SK-N-SH (cell line): ENCODE measurements at regions not wholly inside any gene's neighbourhood (a gene's known extent, or its start where the extent isn't known, plus 50 kb on each side); places are given as distances from the start of the nearest gene placed in this dataset.

Experiments
- CTCF ChIA-PET: fragments of 300-600, 350-600 bp; formaldehyde crosslinking; extraction: SDS; loops from one replicate; lab custom pipeline; 2021; lab: Yijun Ruan, JAX
- POLR2A ChIA-PET: fragments of 350-600 bp; sonication (Branson Sonifier 250); formaldehyde crosslinking; extraction: SDS; loops from one replicate; lab custom pipeline; 2020; ENCODE audit warnings: antibody characterized with exemption, inconsistent platforms; lab: Yijun Ruan, JAX
- DNase-seq: peaks from one replicate; pipeline ENCODE4 v3.0.0; 2012
- H2AFZ ChIP-seq: fragments of 200-600 bp; sonication (generic); 2 replicates; pipeline ENCODE4 v1.8.1; 2016; ENCODE audit warnings: antibody characterized with exemption, mild to moderate bottlenecking, low read depth
- H3F3A ChIP-seq: fragments of 200-600 bp; sonication (generic); replicated peaks from 2 replicates; pipeline ENCODE3; 2016; ENCODE audit warnings: antibody characterized with exemption, mild to moderate bottlenecking; ENCODE audit not compliant: insufficient read depth
- H3K27ac ChIP-seq, 2 experiments: fragments of 200-500 bp in 1 of 2; fragments of 200-600 bp in 1 of 2; sonication (Bioruptor generic) in 1 of 2; sonication (generic), shearing (Covaris generic) in 1 of 2; 2 replicates each; pipeline versions ENCODE4 v1.5.1 to v1.6.1; 2014 to 2016; ENCODE audit warnings: low read depth in 2 of 2, inconsistent platforms in 1 of 2, low read length in 1 of 2, mild to moderate bottlenecking in 1 of 2, mixed read lengths in 1 of 2
- H3K27me3 ChIP-seq: fragments of 200-600 bp; sonication (generic), shearing (Covaris generic); 2 replicates; pipeline ENCODE4 v1.6.1; 2016; ENCODE audit warnings: mixed run types; ENCODE audit not compliant: insufficient read depth
- H3K36me3 ChIP-seq, 2 experiments: fragments of 200-500 bp in 1 of 2; fragments of 200-600 bp in 1 of 2; sonication (Bioruptor generic) in 1 of 2; sonication (generic) in 1 of 2; replicated peaks in 1 of 2; 2 replicates each; pipeline versions ENCODE3 to v1.5.1; 2014 to 2016; ENCODE audit warnings: low read length in 1 of 2, mild to moderate bottlenecking in 1 of 2; ENCODE audit not compliant: insufficient read depth in 2 of 2, control insufficient read depth in 1 of 2
- H3K4me1 ChIP-seq, 2 experiments: fragments of 200-500 bp in 1 of 2; fragments of 200-600 bp in 1 of 2; sonication (Bioruptor generic) in 1 of 2; sonication (generic), shearing (Covaris generic) in 1 of 2; 2 replicates each; pipeline versions ENCODE4 v1.5.1 to v1.6.1; 2014 to 2016; ENCODE audit warnings: low read depth in 1 of 2, low read length in 1 of 2, mixed run types in 1 of 2; ENCODE audit not compliant: insufficient read depth in 2 of 2, control insufficient read depth in 1 of 2
- H3K4me2 ChIP-seq: fragments of 200-600 bp; sonication (generic), shearing (Covaris generic); 2 replicates; pipeline ENCODE4 v1.6.1; 2017; ENCODE audit warnings: mixed run types
- H3K4me3 ChIP-seq, 2 experiments: fragments of 200-500 bp in 1 of 2; fragments of 200-600 bp in 1 of 2; sonication (Bioruptor generic) in 1 of 2; sonication (generic), shearing (Covaris generic) in 1 of 2; 2 replicates each; pipeline versions ENCODE4 v1.5.1 to v1.8.1; 2014 to 2016; ENCODE audit warnings: low read depth in 2 of 2, inconsistent platforms in 1 of 2, low read length in 1 of 2, mild to moderate bottlenecking in 1 of 2, mixed read lengths in 1 of 2, moderate library complexity in 1 of 2
- H3K79me2 ChIP-seq: fragments of 200-600 bp; sonication (generic); 2 replicates; pipeline ENCODE4 v1.8.1; 2017; ENCODE audit warnings: mild to moderate bottlenecking; ENCODE audit not compliant: insufficient read depth
- H3K9ac ChIP-seq: fragments of 200-600 bp; sonication (generic); 2 replicates; pipeline ENCODE4 v1.6.1; 2017; ENCODE audit warnings: mixed run types
- H3K9me2 ChIP-seq: fragments of 200-600 bp; sonication (generic); 2 replicates; pipeline ENCODE4 v1.6.1; 2017; ENCODE audit warnings: mixed run types
- H3K9me3 ChIP-seq: fragments of 200-600 bp; sonication (generic); 2 replicates; pipeline ENCODE4 v1.6.1; 2017; ENCODE audit warnings: mixed run types, mild to moderate bottlenecking, moderate library complexity
- H4K20me1 ChIP-seq: fragments of 200-600 bp; sonication (generic); 2 replicates; pipeline ENCODE4 v1.6.1; 2017; ENCODE audit warnings: mild to moderate bottlenecking, mixed run types; ENCODE audit not compliant: insufficient read depth
- ELF1 ChIP-seq: IDR thresholded peaks from 2 replicates; pipeline ENCODE4 v1.4.0; 2012
- EP300 ChIP-seq, 2 experiments: IDR thresholded peaks; 2 replicates each; pipeline versions ENCODE4 v1.4.0 to v1.6.1; 2012; ENCODE audit warnings: borderline replicate concordance in 1 of 2, low read depth in 1 of 2, low read length in 1 of 2
- EZH2phosphoT487 ChIP-seq: fragments of 200-600 bp; sonication (generic); IDR thresholded peaks from 2 replicates; pipeline ENCODE4 v1.6.1; 2017; ENCODE audit warnings: low read depth, mixed run types, mild to moderate bottlenecking, antibody characterized with exemption, moderate library complexity, borderline replicate concordance
- FOXM1 ChIP-seq: IDR thresholded peaks from 2 replicates; pipeline ENCODE4 v1.4.0; 2012; ENCODE audit warnings: low read depth, mild to moderate bottlenecking
- IRF3 ChIP-seq: fragments of 150-350 bp; IDR thresholded peaks from 2 replicates; pipeline ENCODE4 v1.6.1; 2016; ENCODE audit warnings: mild to moderate bottlenecking, low read depth, low read length
- JUND ChIP-seq: IDR thresholded peaks from 2 replicates; pipeline ENCODE4 v1.4.0; 2012
- MAX ChIP-seq: IDR thresholded peaks from 2 replicates; pipeline ENCODE4 v1.4.0; 2012; ENCODE audit warnings: low read depth
- MXI1 ChIP-seq: IDR thresholded peaks from 2 replicates; pipeline ENCODE4 v1.6.1; 2012; ENCODE audit warnings: mild to moderate bottlenecking, low read depth, low read length, improper control_type of control experiment
- NFIC ChIP-seq: IDR thresholded peaks from 2 replicates; pipeline ENCODE4 v1.4.0; 2012; ENCODE audit warnings: borderline replicate concordance
- NRF1 ChIP-seq: IDR thresholded peaks from 2 replicates; pipeline ENCODE4 v1.6.1; 2012; ENCODE audit warnings: low read depth, mild to moderate bottlenecking, low read length
- PBX3 ChIP-seq: IDR thresholded peaks from 2 replicates; pipeline ENCODE4; 2012
- RAD21 ChIP-seq: IDR thresholded peaks from 2 replicates; pipeline ENCODE4 v1.6.1; 2012; ENCODE audit warnings: mild to moderate bottlenecking, low read length
- REST ChIP-seq: IDR thresholded peaks from 2 replicates; pipeline ENCODE4 v1.6.1; 2012; ENCODE audit warnings: mild to moderate bottlenecking, low read depth, low read length, moderate library complexity
- RFX5 ChIP-seq: IDR thresholded peaks from 2 replicates; pipeline ENCODE4 v1.6.1; 2012; ENCODE audit warnings: mild to moderate bottlenecking, improper control_type of control experiment, low read length
- RXRA ChIP-seq: IDR thresholded peaks from 2 replicates; pipeline ENCODE4 v1.4.0; 2012; ENCODE audit warnings: low read depth, mild to moderate bottlenecking, borderline replicate concordance
- TCF12 ChIP-seq: IDR thresholded peaks from 2 replicates; pipeline ENCODE4 v1.4.0; 2012
- TEAD4 ChIP-seq: IDR thresholded peaks from 2 replicates; pipeline ENCODE4 v1.4.0; 2012; ENCODE audit warnings: mild to moderate bottlenecking, borderline replicate concordance; ENCODE audit not compliant: insufficient read depth
- USF1 ChIP-seq: IDR thresholded peaks from 2 replicates; pipeline ENCODE4 v1.4.0; 2012; ENCODE audit warnings: low read depth, borderline replicate concordance
- YY1 ChIP-seq: IDR thresholded peaks from 2 replicates; pipeline ENCODE4 v1.4.0; 2012; ENCODE audit warnings: low read depth, mild to moderate bottlenecking
- ZBTB33 ChIP-seq: IDR thresholded peaks from 2 replicates; pipeline ENCODE4 v1.4.0; 2012; ENCODE audit warnings: low read depth, borderline replicate concordance
- WGBS: methylation state at CpG from one replicate; pipeline ENCODE4 v1.1.6; 2017; ENCODE audit warnings: low lambda C conversion rate; 5-methylcytosine and 5-hydroxymethylcytosine counted together

GRCh38 chr12:24152270-24152669 is 202.8 kb upstream of the SOX5 start:
- H3K79me2 ChIP-seq: no peaks in the 10 kb centered on the region
- CTCF ChIA-PET: no interaction called here
- no peak overlapping the region for H3K4me3 ChIP-seq
- H3K4me2 ChIP-seq: no peak overlapping the region
- no peak for TF ChIP-seq RAD21
- TF ChIP-seq ELF1: no peak
- TF ChIP-seq NFIC: no peak
- no peak for TF ChIP-seq TCF12
- TF ChIP-seq PBX3: no peak
- no peak for TF ChIP-seq MAX
- no peak for TF ChIP-seq YY1
- TF ChIP-seq EP300 (IDR thresholded peaks at IDR 0.05; ENCODE audit: borderline replicate concordance in 1 of 2, low read depth in 1 of 2, low read length in 1 of 2): no peak
- no peak for TF ChIP-seq RFX5
- TF ChIP-seq FOXM1: no peak
- TF ChIP-seq REST: no peak
- no peak for TF ChIP-seq RXRA
- TF ChIP-seq TEAD4: no peak
- TF ChIP-seq IRF3: no peak
- H3K9me2 ChIP-seq: no peaks in the 10 kb centered on the region
- H4K20me1 ChIP-seq: no peaks in the 10 kb centered on the region
- no peak overlapping the region for H3K27ac ChIP-seq
- H2AFZ ChIP-seq: no peak overlapping the region
- H3K27me3 ChIP-seq: no peaks in the 10 kb centered on the region
- H3K9me3 ChIP-seq: no peaks in the 10 kb centered on the region
- DNase-seq: no peak
- H3K4me1 ChIP-seq: peaks cover 0 to 2% of the 10 kb centered on the region in 2 experiments; a peak in 1 of 4 replicates
- no peak overlapping the region for H3K9ac ChIP-seq
- no peaks in the 10 kb centered on the region for H3F3A ChIP-seq
- 58% methylated on average over 3 of the region's 3 CpGs for WGBS
- POLR2A ChIA-PET: no interaction called here
- no peaks in the 10 kb centered on the region for H3K36me3 ChIP-seq

- ChIA-PET POLR2A (no interaction called here), CTCF (no interaction called here)
- H3K9me2 ChIP-seq: no peaks in the 10 kb centered on the region
- no peak overlapping the region for H3K4me2 ChIP-seq
- H3F3A ChIP-seq: no peaks in the 10 kb centered on the region
- no peak overlapping the region for H3K27ac ChIP-seq
- H3K27me3 ChIP-seq: no peaks in the 10 kb centered on the region
- no peaks in the 10 kb centered on the region for H3K9me3 ChIP-seq
- DNase-seq: no peak
- H3K4me3 ChIP-seq: no peak overlapping the region
- no peak overlapping the region for H3K9ac ChIP-seq
- no peaks in the 10 kb centered on the region for H3K36me3 ChIP-seq
- no peaks in the 10 kb centered on the region for H3K79me2 ChIP-seq
- no peaks in the 10 kb centered on the region for H4K20me1 ChIP-seq
- H3K4me1 ChIP-seq: no peaks in the 10 kb centered on the region
- H2AFZ ChIP-seq: no peak overlapping the region
- no peak for TF ChIP-seq ZBTB33
- no peak for TF ChIP-seq EZH2phosphoT487
- no peak for TF ChIP-seq RXRA
- no peak for TF ChIP-seq MXI1
- no peak for TF ChIP-seq YY1
- no peak for TF ChIP-seq JUND
- TF ChIP-seq USF1: no peak
- TF ChIP-seq PBX3: no peak
- no peak for TF ChIP-seq TEAD4
- no peak for TF ChIP-seq NRF1
These were observed 194.5 kb upstream of the SOX5 start for GRCh38 chr12:24143928-24144327.
